ENCODE measurements at regions not wholly inside any gene's neighbourhood (a gene's known extent, or its start where the extent isn't known, plus 50 kb on each side); places are given as distances from the start of the nearest gene placed in this dataset.

GRCh38 chr1:104408268-104408667 lies 658.6 kb downstream of the AMY1C start:
- no peaks in the 10 kb centered on the region for H3K27me3 Mint-ChIP-seq
- no peak for ATAC-seq (ENCODE audit: low read depth)
- no peak overlapping the region for H3K4me3 ChIP-seq (ENCODE audit: control extremely low read depth in 1 of 5, extremely low read depth in 1 of 5, insufficient read depth in 1 of 5, low read depth in 2 of 5, low read length in 4 of 5)
- H2AFZ ChIP-seq (ENCODE audit: insufficient read depth, low read depth, low read length, poor library complexity, severe bottlenecking): no peak overlapping the region
- TF ChIP-seq EZH2 (IDR thresholded peaks at IDR 0.05; ENCODE audit: borderline replicate concordance, insufficient read depth, low read depth, low read length, poor library complexity, severe bottlenecking): no peak
- TF ChIP-seq CTCF (IDR thresholded peaks at IDR 0.05): no peak
- peaks cover 5% of the 10 kb centered on the region for H3K9me3 Mint-ChIP-seq (ENCODE audit: insufficient read depth)
- ChIA-PET CTCF (no interaction called here), POLR2A (no interaction called here)
- no peak for DNase-seq
- H3K36me3 ChIP-seq (replicated peaks in 1 of 2; ENCODE audit: control extremely low read depth in 1 of 2, control insufficient read depth in 1 of 2, extremely low read depth in 1 of 2, insufficient read depth in 2 of 2, low read length in 1 of 2): no peaks in the 10 kb centered on the region
- no peaks in the 10 kb centered on the region for H3K4me1 ChIP-seq (ENCODE audit: control insufficient read depth in 2 of 2, insufficient read depth in 2 of 2, low read length in 2 of 2)
- H3K4me3 Mint-ChIP-seq: no peak overlapping the region
- intact Hi-C loops (cut with micrococcal nuclease): no loop called here
- no peak overlapping the region for H3K27ac ChIP-seq (ENCODE audit: low read length in 2 of 2)
- no peaks in the 10 kb centered on the region for H3K79me2 ChIP-seq (ENCODE audit: control insufficient read depth, insufficient read depth, low read length)
- no peak overlapping the region for H3K9ac ChIP-seq (ENCODE audit: low read length)
- H3K27ac Mint-ChIP-seq: no peak overlapping the region
- no peak overlapping the region for H3K4me2 ChIP-seq (replicated peaks; ENCODE audit: low read depth, low read length, poor library complexity, severe bottlenecking)
- no peaks in the 10 kb centered on the region for H3K27me3 ChIP-seq (replicated peaks in 1 of 4; ENCODE audit: control extremely low read depth in 1 of 4, control insufficient read depth in 3 of 4, insufficient read depth in 4 of 4, low read length in 3 of 4)
- 80% methylated on average over 8 of the region's 8 CpGs for WGBS (ENCODE audit: insufficient coverage)
- no peaks in the 10 kb centered on the region for H3K4me1 Mint-ChIP-seq
- no peaks in the 10 kb centered on the region for H4K20me1 ChIP-seq (ENCODE audit: control insufficient read depth, insufficient read depth, low read length, poor library complexity, severe bottlenecking)
- peaks cover 0 to 11% (median 0%) of the 10 kb centered on the region in 3 donors for H3K9me3 ChIP-seq (ENCODE audit: control extremely low read depth in 1 of 3, control insufficient read depth in 2 of 3, insufficient read depth in 1 of 3, low read length in 2 of 3)

DNA sequence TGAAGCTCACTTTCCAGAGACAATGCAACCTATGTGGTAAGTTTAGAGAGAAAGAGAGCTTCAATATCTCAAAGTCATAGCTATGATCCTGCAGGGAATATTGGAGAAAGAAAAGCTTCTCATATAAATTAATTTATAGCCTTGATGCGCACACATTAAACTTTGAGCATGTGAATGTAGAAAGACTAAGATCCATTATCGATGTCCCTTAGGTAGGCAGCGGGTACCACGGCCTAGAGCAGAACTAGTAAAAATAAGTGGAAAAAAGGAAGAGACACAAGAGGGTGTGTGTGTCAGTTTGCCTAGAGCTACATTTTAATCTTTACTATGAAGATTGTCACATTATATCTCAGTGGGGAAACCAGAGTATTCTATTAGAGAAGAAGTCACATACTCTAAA lies 685.6 kb downstream of the AMY1C start:
- intact Hi-C loops (cut with micrococcal nuclease): no loop called here
- DNase-seq: no peak
- no peaks in the 10 kb centered on the region for H3K27me3 Mint-ChIP-seq
- no peak for TF ChIP-seq CTCF (IDR thresholded peaks at IDR 0.05)
- no peak for TF ChIP-seq EZH2 (IDR thresholded peaks at IDR 0.05; ENCODE audit: borderline replicate concordance, insufficient read depth, low read depth, low read length, poor library complexity, severe bottlenecking)
- 75% methylated on average over 3 of the region's 4 CpGs for WGBS (ENCODE audit: insufficient coverage)
- ChIA-PET POLR2A (interaction anchor here (0.6 kb wide), 1 partner anchor 51 kb away, joined by 3 read pairs; no protein-coding TSS in a partner anchor), CTCF (no interaction called here)
- H3K36me3 ChIP-seq (replicated peaks in 1 of 2; ENCODE audit: control extremely low read depth in 1 of 2, control insufficient read depth in 1 of 2, extremely low read depth in 1 of 2, insufficient read depth in 2 of 2, low read length in 1 of 2): no peaks in the 10 kb centered on the region
- H3K27ac ChIP-seq (ENCODE audit: low read length in 2 of 2): no peak overlapping the region
- no peaks in the 10 kb centered on the region for H3K9me3 Mint-ChIP-seq (ENCODE audit: insufficient read depth)
- peaks cover 0 to 1% (median 0%) of the 10 kb centered on the region in 3 donors for H3K9me3 ChIP-seq (ENCODE audit: control extremely low read depth in 1 of 3, control insufficient read depth in 2 of 3, insufficient read depth in 1 of 3, low read length in 2 of 3)
- no peak overlapping the region for H2AFZ ChIP-seq (ENCODE audit: insufficient read depth, low read depth, low read length, poor library complexity, severe bottlenecking)
- no peaks in the 10 kb centered on the region for H4K20me1 ChIP-seq (ENCODE audit: control insufficient read depth, insufficient read depth, low read length, poor library complexity, severe bottlenecking)
- H3K4me1 ChIP-seq (ENCODE audit: control insufficient read depth in 2 of 2, insufficient read depth in 2 of 2, low read length in 2 of 2): no peaks in the 10 kb centered on the region
- no peak for ATAC-seq (ENCODE audit: low read depth)
- no peaks in the 10 kb centered on the region for H3K4me1 Mint-ChIP-seq
- H3K27me3 ChIP-seq (replicated peaks in 1 of 4; ENCODE audit: control extremely low read depth in 1 of 4, control insufficient read depth in 3 of 4, insufficient read depth in 4 of 4, low read length in 3 of 4): no peaks in the 10 kb centered on the region
- no peak overlapping the region for H3K4me3 Mint-ChIP-seq
- no peak overlapping the region for H3K4me3 ChIP-seq (ENCODE audit: control extremely low read depth in 1 of 5, extremely low read depth in 1 of 5, insufficient read depth in 1 of 5, low read depth in 2 of 5, low read length in 4 of 5)
- H3K79me2 ChIP-seq (ENCODE audit: control insufficient read depth, insufficient read depth, low read length): no peaks in the 10 kb centered on the region
- H3K4me2 ChIP-seq (replicated peaks; ENCODE audit: low read depth, low read length, poor library complexity, severe bottlenecking): no peak overlapping the region
- no peak overlapping the region for H3K9ac ChIP-seq (ENCODE audit: low read length)
- H3K27ac Mint-ChIP-seq: no peak overlapping the region
